Right lobe of liver (tissue), 6 donors: ENCODE measurements at regions not wholly inside any gene's neighbourhood (a gene's known extent, or its start where the extent isn't known, plus 50 kb on each side); places are given as distances from the start of the nearest gene placed in this dataset.

Source experiments
- ATAC-seq, 4 donors: fragments of 200-7000 bp; cut with Tn5 transposase; one replicate each; pipeline ENCODE4 v1.9.1; 2020; ENCODE audit warnings: mild to moderate bottlenecking in 4 of 4, moderate library complexity in 4 of 4
- DNase-seq, 3 donors: peaks; one replicate each; pipeline ENCODE4 v3.0.0-alpha.2; 2020
- H3K27ac ChIP-seq, 3 donors: fragments of 200-600 bp; one replicate each; pipeline ENCODE4 v1.8.0; 2022
- H3K27me3 ChIP-seq, 2 donors: fragments of 200-600 bp; one replicate each; pipeline ENCODE4 v1.8.0; 2022
- H3K36me3 ChIP-seq, 4 donors: fragments of 200-600 bp; sonication (generic) in 1 of 4; one replicate each; pipeline versions ENCODE4 v1.5.1 to v1.8.0; 2017 to 2022; ENCODE audit warnings: control low read depth in 1 of 4
- H3K4me1 ChIP-seq, 4 donors: fragments of 200-600 bp; sonication (generic) in 1 of 4; one replicate each; pipeline versions ENCODE4 v1.5.1 to v1.8.0; 2017 to 2022; ENCODE audit warnings: control low read depth in 1 of 4
- H3K4me3 ChIP-seq, 3 donors: fragments of 200-600 bp; one replicate each; pipeline ENCODE4 v1.8.0; 2022
- H3K9me3 ChIP-seq, 4 donors: fragments of 200-600 bp; sonication (generic) in 1 of 4; one replicate each; pipeline versions ENCODE4 v1.5.1 to v1.8.0; 2017 to 2022; ENCODE audit warnings: control low read depth in 1 of 4
- POLR2A ChIP-seq: fragments of 450-650 bp; IDR thresholded peaks from one replicate; pipeline ENCODE4 v1.6.1; 2017; ENCODE audit warnings: antibody characterized with exemption, mild to moderate bottlenecking
- WGBS: methylation state at CpG from one replicate; pipeline ENCODE4 v1.1.6; 2018; ENCODE audit warnings: low coverage, low lambda C conversion rate; ENCODE audit not compliant: insufficient coverage; ENCODE audit errors: missing lambda C conversion rate; 5-methylcytosine and 5-hydroxymethylcytosine counted together
- intact Hi-C, 2 donors: fragments of 100-400 bp; cut with DNase I; formaldehyde crosslinking; loops; one replicate each; pipeline versions ENCODE4 v1.11.2 to v1.14.1; 2022
- TF ChIP-seq, protein P1 (sequence below), 4 donors: fragments of 200-600 bp in 3 of 4; fragments of 450-650 bp in 1 of 4; IDR thresholded peaks; one replicate each; pipeline versions ENCODE4 v1.5.1 to v1.8.0; 2016 to 2022; ENCODE audit warnings: antibody characterized with exemption in 4 of 4, mild to moderate bottlenecking in 2 of 4
- donor health status: DM: no; HTN: yes; CAD: no.
- donor health status: DM: no; HTN: no; CAD: no.
- donor health status: DM: no; HTN: no; CAD: no.
- donor health status: DM: no; HTN: yes; CAD: no.
- donor health status: DM: no; HTN: yes; CAD: no.

DNA sequence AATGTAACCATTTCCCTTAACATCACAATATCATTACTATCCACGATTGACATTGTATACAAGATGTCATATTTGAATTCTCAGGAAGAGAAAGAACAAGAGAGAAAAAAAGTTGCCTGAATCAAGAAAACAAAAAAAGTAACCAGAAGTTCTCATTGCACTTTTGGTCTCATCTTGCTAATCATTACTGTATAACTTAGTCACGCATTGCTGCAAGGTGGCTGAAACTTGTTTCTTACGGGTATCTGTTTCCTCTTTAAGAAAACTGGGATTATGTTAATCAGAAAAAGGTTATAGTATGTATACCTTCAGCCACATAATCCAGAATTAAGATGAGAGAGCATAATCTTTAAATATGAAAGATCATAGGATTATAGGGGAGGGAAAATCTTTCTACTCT, 639.7 kb upstream of the SYT4 start:
- DNase-seq = no peak
- H3K9me3 ChIP-seq = no peaks in the 10 kb centered on the region
- TF ChIP-seq, protein P1, sequence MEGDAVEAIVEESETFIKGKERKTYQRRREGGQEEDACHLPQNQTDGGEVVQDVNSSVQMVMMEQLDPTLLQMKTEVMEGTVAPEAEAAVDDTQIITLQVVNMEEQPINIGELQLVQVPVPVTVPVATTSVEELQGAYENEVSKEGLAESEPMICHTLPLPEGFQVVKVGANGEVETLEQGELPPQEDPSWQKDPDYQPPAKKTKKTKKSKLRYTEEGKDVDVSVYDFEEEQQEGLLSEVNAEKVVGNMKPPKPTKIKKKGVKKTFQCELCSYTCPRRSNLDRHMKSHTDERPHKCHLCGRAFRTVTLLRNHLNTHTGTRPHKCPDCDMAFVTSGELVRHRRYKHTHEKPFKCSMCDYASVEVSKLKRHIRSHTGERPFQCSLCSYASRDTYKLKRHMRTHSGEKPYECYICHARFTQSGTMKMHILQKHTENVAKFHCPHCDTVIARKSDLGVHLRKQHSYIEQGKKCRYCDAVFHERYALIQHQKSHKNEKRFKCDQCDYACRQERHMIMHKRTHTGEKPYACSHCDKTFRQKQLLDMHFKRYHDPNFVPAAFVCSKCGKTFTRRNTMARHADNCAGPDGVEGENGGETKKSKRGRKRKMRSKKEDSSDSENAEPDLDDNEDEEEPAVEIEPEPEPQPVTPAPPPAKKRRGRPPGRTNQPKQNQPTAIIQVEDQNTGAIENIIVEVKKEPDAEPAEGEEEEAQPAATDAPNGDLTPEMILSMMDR (IDR thresholded peaks at IDR 0.05) = no peak
- no peak for TF ChIP-seq POLR2A
- H3K4me1 ChIP-seq = no peaks in the 10 kb centered on the region
- no peaks in the 10 kb centered on the region for H3K27me3 ChIP-seq
- H3K27ac ChIP-seq = no peak overlapping the region
- 66% methylated on average over 3 of the region's 3 CpGs for WGBS
- H3K4me3 ChIP-seq = no peak overlapping the region
- intact Hi-C loops = no loop called here
- ATAC-seq = no peak
- no peaks in the 10 kb centered on the region for H3K36me3 ChIP-seq

DNA sequence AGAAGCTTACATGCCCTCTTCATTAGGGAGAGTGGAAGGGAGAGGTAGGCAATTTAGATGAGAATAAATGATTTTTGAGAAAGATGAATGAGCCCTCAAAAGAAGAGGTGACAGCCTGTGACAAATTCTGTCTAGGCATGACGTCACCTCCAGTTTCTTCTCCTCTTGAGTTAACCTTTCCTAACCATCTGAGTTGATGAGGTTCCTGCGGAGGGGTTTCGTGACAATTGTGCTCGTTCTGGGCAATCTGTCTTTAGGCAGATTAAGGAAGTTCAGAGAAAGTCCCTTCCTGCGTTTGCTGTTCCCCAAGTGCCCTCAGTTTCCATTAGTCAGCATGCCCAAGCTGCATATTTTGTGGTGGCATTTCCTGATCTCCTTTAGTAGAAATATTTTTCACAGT, 640.2 kb upstream of the SYT4 start:
- WGBS = 43% methylated on average over 5 of the region's 5 CpGs
- intact Hi-C loops = no loop called here
- ATAC-seq (peak in 2 of 4 donors; percentile 25 to 43), DNase-seq (no peak)
- Histone ChIP-seq H3K27me3 (no peaks in the 10 kb centered on the region), H3K27ac (no peak overlapping the region), H3K9me3 (no peaks in the 10 kb centered on the region), H3K36me3 (no peaks in the 10 kb centered on the region), H3K4me1 (no peaks in the 10 kb centered on the region), H3K4me3 (no peak overlapping the region)
- no peak for TF ChIP-seq POLR2A
- TF ChIP-seq, protein P1 (IDR thresholded peaks at IDR 0.05) = no peak

DNA sequence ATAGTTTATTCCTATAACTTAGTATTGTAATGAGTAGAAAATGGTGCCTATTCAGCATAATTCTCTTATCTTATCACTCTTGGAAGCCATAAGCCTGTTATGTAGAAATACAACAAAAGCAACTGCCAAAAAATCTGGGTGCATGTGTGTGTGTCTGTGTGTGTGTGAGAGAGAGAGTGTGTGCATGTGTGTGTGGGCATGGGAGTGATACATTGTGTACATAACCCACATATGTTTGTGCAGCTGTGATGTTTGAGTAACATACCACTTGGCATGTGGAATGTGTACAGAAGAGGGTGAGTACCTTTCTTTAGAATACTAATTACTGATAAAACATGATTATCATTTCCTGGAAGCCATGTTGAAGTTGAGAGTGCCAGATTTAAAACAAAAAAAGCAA, 642.3 kb upstream of the SYT4 start:
- DNase-seq (no peak), ATAC-seq (no peak)
- TF ChIP-seq, protein P1 (IDR thresholded peaks at IDR 0.05) = no peak
- no peak for TF ChIP-seq POLR2A
- intact Hi-C loops = no loop called here
- Histone ChIP-seq H3K4me3 (no peak overlapping the region), H3K36me3 (no peaks in the 10 kb centered on the region), H3K4me1 (no peaks in the 10 kb centered on the region), H3K9me3 (no peaks in the 10 kb centered on the region), H3K27ac (no peak overlapping the region), H3K27me3 (no peaks in the 10 kb centered on the region)

DNA sequence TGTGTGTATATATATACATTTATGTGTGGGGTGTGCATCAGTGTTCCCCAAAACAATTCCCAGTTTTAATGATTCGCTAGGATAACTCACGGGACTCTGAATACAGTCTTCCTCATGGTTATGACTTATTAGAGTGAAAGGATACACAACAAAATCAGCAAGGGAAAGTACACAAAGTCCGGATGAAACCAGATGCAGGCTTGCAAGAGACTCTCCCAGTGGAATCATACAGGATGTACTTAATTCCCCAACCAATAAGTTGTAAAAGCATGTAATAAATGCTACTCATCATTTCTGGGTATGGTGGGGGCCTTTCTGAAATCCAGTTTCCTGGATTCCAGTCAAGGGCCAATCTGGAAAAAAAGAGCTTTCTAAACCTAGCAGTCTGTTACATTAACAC, 654.1 kb upstream of the SYT4 start:
- ATAC-seq (no peak), DNase-seq (no peak)
- no peaks in the 10 kb centered on the region for H3K9me3 ChIP-seq
- TF ChIP-seq, protein P1 (IDR thresholded peaks at IDR 0.05) = no peak
- TF ChIP-seq POLR2A = no peak
- H3K36me3 ChIP-seq = no peaks in the 10 kb centered on the region
- H3K27ac ChIP-seq = no peak overlapping the region
- WGBS = 56% methylated on average over 3 of the region's 3 CpGs
- intact Hi-C loops = no loop called here
- H3K4me1 ChIP-seq = no peaks in the 10 kb centered on the region
- no peaks in the 10 kb centered on the region for H3K27me3 ChIP-seq
- H3K4me3 ChIP-seq = no peak overlapping the region

DNA sequence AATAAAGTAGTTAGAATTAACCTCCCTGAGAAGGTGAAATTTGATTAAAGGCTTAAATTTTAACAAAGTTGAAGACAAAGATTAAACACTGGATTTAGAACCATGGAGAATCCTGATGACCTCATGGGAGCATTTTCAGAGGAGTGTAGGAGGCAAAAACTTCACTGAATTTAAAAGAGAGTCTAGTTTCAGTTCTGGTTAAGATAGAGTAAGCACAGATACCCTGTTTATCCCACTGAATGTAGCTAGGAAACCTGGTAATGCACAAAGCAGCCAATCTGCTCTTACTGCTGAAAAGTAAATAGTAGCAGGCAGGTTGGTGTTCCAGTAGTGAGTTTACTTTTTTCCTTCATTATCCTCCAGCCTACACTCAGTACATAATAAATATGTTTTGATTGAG, 654.9 kb upstream of the SYT4 start:
- intact Hi-C loops = no loop called here
- no peaks in the 10 kb centered on the region for H3K27me3 ChIP-seq
- no peak for DNase-seq
- no peak overlapping the region for H3K4me3 ChIP-seq
- peak in 1 of 4 donors; percentile 54 for ATAC-seq
- H3K4me1 ChIP-seq = no peaks in the 10 kb centered on the region
- no peaks in the 10 kb centered on the region for H3K36me3 ChIP-seq
- TF ChIP-seq POLR2A = no peak
- TF ChIP-seq, protein P1 (IDR thresholded peaks at IDR 0.05) = no peak
- H3K27ac ChIP-seq = no peak overlapping the region
- H3K9me3 ChIP-seq = no peaks in the 10 kb centered on the region
